BE2C (cell line): ENCODE measurements at regions not wholly inside any gene's neighbourhood (a gene's known extent, or its start where the extent isn't known, plus 50 kb on each side); places are given as distances from the start of the nearest gene placed in this dataset.

Experiments used
- DNase-seq: peaks from one replicate; pipeline ENCODE4 v3.0.0-alpha.2; 2020
- H3K27me3 ChIP-seq: fragments of 250-450 bp; sonication (Bioruptor Pico); 2 replicates; pipeline ENCODE4 v1.5.1; 2020; ENCODE audit warnings: mild to moderate bottlenecking
- H3K36me3 ChIP-seq: fragments of 250-450 bp; sonication (Bioruptor Pico); 2 replicates; pipeline ENCODE4 v1.5.1; 2020; ENCODE audit warnings: mild to moderate bottlenecking
- H3K4me1 ChIP-seq: fragments of 250-450 bp; sonication (Bioruptor Pico); 2 replicates; pipeline ENCODE4 v1.5.1; 2020
- H3K4me3 ChIP-seq: 2 replicates; pipeline ENCODE4 v1.5.1; 2011; ENCODE audit warnings: low read depth, low read length
- H3K9me3 ChIP-seq: fragments of 250-450 bp; sonication (Bioruptor Pico); 2 replicates; pipeline ENCODE4 v1.5.1; 2020
- CTCF ChIP-seq: IDR thresholded peaks from 2 replicates; pipeline ENCODE4 v1.5.1; 2012; ENCODE audit warnings: mild to moderate bottlenecking, low read depth, low read length

GRCh38 chrX:144335402-144335801 lies 451.5 kb downstream of the UBE2NL start:
- no peaks in the 10 kb centered on the region for H3K9me3 ChIP-seq
- no peak overlapping the region for H3K4me3 ChIP-seq
- DNase-seq, result no peak
- no peaks in the 10 kb centered on the region for H3K4me1 ChIP-seq
- no peaks in the 10 kb centered on the region for H3K27me3 ChIP-seq
- no peak for TF ChIP-seq CTCF
- H3K36me3 ChIP-seq, result no peaks in the 10 kb centered on the region

- TF ChIP-seq CTCF, result no peak
- H3K36me3 ChIP-seq, result no peaks in the 10 kb centered on the region
- no peak overlapping the region for H3K4me3 ChIP-seq
- no peaks in the 10 kb centered on the region for H3K4me1 ChIP-seq
- no peak for DNase-seq
- no peaks in the 10 kb centered on the region for H3K27me3 ChIP-seq
- H3K9me3 ChIP-seq, result no peaks in the 10 kb centered on the region
Measured at GRCh38 chrX:144379156-144379555, 495.3 kb downstream of the UBE2NL start.

GRCh38 chrX:144388738-144389137 lies 504.9 kb downstream of the UBE2NL start:
- DNase-seq, result no peak
- Histone ChIP-seq H3K4me3 (no peak overlapping the region), H3K36me3 (no peaks in the 10 kb centered on the region), H3K27me3 (no peaks in the 10 kb centered on the region), H3K9me3 (no peaks in the 10 kb centered on the region), H3K4me1 (no peaks in the 10 kb centered on the region)
- no peak for TF ChIP-seq CTCF
